Mucosa of descending colon (tissue), 3 donors: ENCODE measurements at regions not wholly inside any gene's neighbourhood (a gene's known extent, or its start where the extent isn't known, plus 50 kb on each side); places are given as distances from the start of the nearest gene placed in this dataset.

ENCODE experiments used
- ATAC-seq: fragments of 200-7000 bp; cut with Tn5 transposase; one replicate; pipeline ENCODE4 v1.9.1; 2020; ENCODE audit warnings: mild to moderate bottlenecking, moderate library complexity
- DNase-seq, 3 donors: peaks; one replicate each; pipeline ENCODE4 v3.0.0-alpha.2; 2020
- H3K36me3 ChIP-seq: fragments of 200-600 bp; one replicate; pipeline ENCODE4 v1.8.0; 2021; ENCODE audit warnings: low read depth, mild to moderate bottlenecking
- H3K4me1 ChIP-seq: fragments of 200-600 bp; one replicate; pipeline ENCODE4 v1.8.0; 2021; ENCODE audit warnings: low read depth, mild to moderate bottlenecking
- H3K4me3 ChIP-seq: fragments of 200-600 bp; one replicate; pipeline ENCODE4 v1.8.0; 2021; ENCODE audit warnings: mild to moderate bottlenecking
- H3K9me3 ChIP-seq: fragments of 200-600 bp; one replicate; pipeline ENCODE4 v1.8.0; 2021; ENCODE audit warnings: mild to moderate bottlenecking
- intact Hi-C, 2 donors: fragments of 100-400 bp; cut with DNase I in 1 of 2; cut with micrococcal nuclease in 1 of 2; formaldehyde crosslinking; loops; one replicate each; pipeline versions ENCODE4 v1.11.0 to v1.11.1; 2022; cut with DNase I, micrococcal nuclease
- TF ChIP-seq, protein P1 (sequence below): fragments of 200-600 bp; IDR thresholded peaks from one replicate; pipeline ENCODE4 v1.8.0; 2022; ENCODE audit warnings: antibody characterized with exemption, mild to moderate bottlenecking
- donor health status: DM: no; HTN: no; CAD: no; lungs with moderate emphysema.
- donor health status: DM: no; HTN: no; CAD: no.
- donor health status: DM: no; HTN: yes; CAD: no.

GRCh38 chr15:35320158-35320780 is 225.7 kb downstream of the DPH6 start:
- intact Hi-C loops, result no loop called here
- Histone ChIP-seq H3K9me3 (no peaks in the 10 kb centered on the region), H3K4me3 (no peak overlapping the region), H3K36me3 (no peaks in the 10 kb centered on the region), H3K4me1 (no peaks in the 10 kb centered on the region)
- ATAC-seq (peak; percentile 70), DNase-seq (no peak)
- TF ChIP-seq, protein P1, sequence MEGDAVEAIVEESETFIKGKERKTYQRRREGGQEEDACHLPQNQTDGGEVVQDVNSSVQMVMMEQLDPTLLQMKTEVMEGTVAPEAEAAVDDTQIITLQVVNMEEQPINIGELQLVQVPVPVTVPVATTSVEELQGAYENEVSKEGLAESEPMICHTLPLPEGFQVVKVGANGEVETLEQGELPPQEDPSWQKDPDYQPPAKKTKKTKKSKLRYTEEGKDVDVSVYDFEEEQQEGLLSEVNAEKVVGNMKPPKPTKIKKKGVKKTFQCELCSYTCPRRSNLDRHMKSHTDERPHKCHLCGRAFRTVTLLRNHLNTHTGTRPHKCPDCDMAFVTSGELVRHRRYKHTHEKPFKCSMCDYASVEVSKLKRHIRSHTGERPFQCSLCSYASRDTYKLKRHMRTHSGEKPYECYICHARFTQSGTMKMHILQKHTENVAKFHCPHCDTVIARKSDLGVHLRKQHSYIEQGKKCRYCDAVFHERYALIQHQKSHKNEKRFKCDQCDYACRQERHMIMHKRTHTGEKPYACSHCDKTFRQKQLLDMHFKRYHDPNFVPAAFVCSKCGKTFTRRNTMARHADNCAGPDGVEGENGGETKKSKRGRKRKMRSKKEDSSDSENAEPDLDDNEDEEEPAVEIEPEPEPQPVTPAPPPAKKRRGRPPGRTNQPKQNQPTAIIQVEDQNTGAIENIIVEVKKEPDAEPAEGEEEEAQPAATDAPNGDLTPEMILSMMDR, result no peak

- no peak for DNase-seq
- ATAC-seq, result no peak
- Histone ChIP-seq H3K4me1 (no peaks in the 10 kb centered on the region), H3K9me3 (no peaks in the 10 kb centered on the region), H3K4me3 (no peak overlapping the region), H3K36me3 (no peaks in the 10 kb centered on the region)
- TF ChIP-seq, protein P1, result no peak
- intact Hi-C loops, result no loop called here
Observed at GRCh38 chr15:35319354-35319753, 226.6 kb downstream of the DPH6 start.

- Histone ChIP-seq H3K9me3 (no peaks in the 10 kb centered on the region), H3K4me1 (no peaks in the 10 kb centered on the region), H3K36me3 (no peaks in the 10 kb centered on the region), H3K4me3 (no peak overlapping the region)
- DNase-seq (no peak), ATAC-seq (no peak)
- intact Hi-C loops, result no loop called here
- TF ChIP-seq, protein P1, result no peak
Observed at GRCh38 chr15:35317217-35317616, 228.7 kb downstream of the DPH6 start.

- intact Hi-C loops, result no loop called here
- Histone ChIP-seq H3K36me3 (no peaks in the 10 kb centered on the region), H3K9me3 (no peaks in the 10 kb centered on the region), H3K4me1 (peaks cover 18% of the 10 kb centered on the region), H3K4me3 (no peak overlapping the region)
- TF ChIP-seq, protein P1, result no peak
- DNase-seq, result no peak
- no peak for ATAC-seq
Observed at GRCh38 chr15:35312344-35312743, 227.2 kb upstream of the NANOGP8 start.

- TF ChIP-seq, protein P1, result no peak
- intact Hi-C loops, result no loop called here
- Histone ChIP-seq H3K4me1 (peaks cover 18% of the 10 kb centered on the region), H3K36me3 (no peaks in the 10 kb centered on the region), H3K9me3 (no peaks in the 10 kb centered on the region), H3K4me3 (no peak overlapping the region)
- DNase-seq (no peak), ATAC-seq (no peak)
Observed at GRCh38 chr15:35311615-35312014, 226.5 kb upstream of the NANOGP8 start.

- Histone ChIP-seq H3K9me3 (no peaks in the 10 kb centered on the region), H3K4me3 (no peak overlapping the region), H3K4me1 (peaks cover 26% of the 10 kb centered on the region), H3K36me3 (no peaks in the 10 kb centered on the region)
- ATAC-seq (no peak), DNase-seq (no peak)
- intact Hi-C loops, result loop anchor here in 1 of 2 donors (10.0 kb wide), 1 partner anchor 75 kb away; no protein-coding TSS in a partner anchor
- TF ChIP-seq, protein P1, result no peak
Observed at GRCh38 chr15:35309886-35310285, 224.8 kb upstream of the NANOGP8 start.
